ENCODE measurements at regions not wholly inside any gene's neighbourhood (a gene's known extent, or its start where the extent isn't known, plus 50 kb on each side); places are given as distances from the start of the nearest gene placed in this dataset.

GRCh38 chr17:65290616-65291015, 153.4 kb downstream of the RGS9 start:
- TF ChIP-seq MXI1 (IDR thresholded peaks at IDR 0.05; ENCODE audit: borderline replicate concordance, low read depth, low read length), result no peak
- TF ChIP-seq, protein P1, sequence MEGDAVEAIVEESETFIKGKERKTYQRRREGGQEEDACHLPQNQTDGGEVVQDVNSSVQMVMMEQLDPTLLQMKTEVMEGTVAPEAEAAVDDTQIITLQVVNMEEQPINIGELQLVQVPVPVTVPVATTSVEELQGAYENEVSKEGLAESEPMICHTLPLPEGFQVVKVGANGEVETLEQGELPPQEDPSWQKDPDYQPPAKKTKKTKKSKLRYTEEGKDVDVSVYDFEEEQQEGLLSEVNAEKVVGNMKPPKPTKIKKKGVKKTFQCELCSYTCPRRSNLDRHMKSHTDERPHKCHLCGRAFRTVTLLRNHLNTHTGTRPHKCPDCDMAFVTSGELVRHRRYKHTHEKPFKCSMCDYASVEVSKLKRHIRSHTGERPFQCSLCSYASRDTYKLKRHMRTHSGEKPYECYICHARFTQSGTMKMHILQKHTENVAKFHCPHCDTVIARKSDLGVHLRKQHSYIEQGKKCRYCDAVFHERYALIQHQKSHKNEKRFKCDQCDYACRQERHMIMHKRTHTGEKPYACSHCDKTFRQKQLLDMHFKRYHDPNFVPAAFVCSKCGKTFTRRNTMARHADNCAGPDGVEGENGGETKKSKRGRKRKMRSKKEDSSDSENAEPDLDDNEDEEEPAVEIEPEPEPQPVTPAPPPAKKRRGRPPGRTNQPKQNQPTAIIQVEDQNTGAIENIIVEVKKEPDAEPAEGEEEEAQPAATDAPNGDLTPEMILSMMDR (conservative IDR thresholded peaks at IDR 0.05; ENCODE audit: low read depth, low read length), result no peak
- no peak for TF ChIP-seq BHLHE40 (IDR thresholded peaks at IDR 0.05; ENCODE audit: low read depth, low read length)
- TF ChIP-seq POLR2A (IDR thresholded peaks at IDR 0.05; ENCODE audit: low read depth, low read length), result no peak
- no peak for TF ChIP-seq USF2 (IDR thresholded peaks at IDR 0.05; ENCODE audit: low read depth, low read length)
- TF ChIP-seq ELK1 (IDR thresholded peaks at IDR 0.05; ENCODE audit: borderline replicate concordance, low read depth, low read length), result no peak
- no peak for TF ChIP-seq RCOR1 (IDR thresholded peaks at IDR 0.05; ENCODE audit: insufficient replicate concordance, low read length)
- TF ChIP-seq FOS (IDR thresholded peaks at IDR 0.05; ENCODE audit: low read depth, low read length), result no peak

Measured in IMR-90 (cell line).